ENCODE measurements at regions not wholly inside any gene's neighbourhood (a gene's known extent, or its start where the extent isn't known, plus 50 kb on each side); places are given as distances from the start of the nearest gene placed in this dataset.

DNA sequence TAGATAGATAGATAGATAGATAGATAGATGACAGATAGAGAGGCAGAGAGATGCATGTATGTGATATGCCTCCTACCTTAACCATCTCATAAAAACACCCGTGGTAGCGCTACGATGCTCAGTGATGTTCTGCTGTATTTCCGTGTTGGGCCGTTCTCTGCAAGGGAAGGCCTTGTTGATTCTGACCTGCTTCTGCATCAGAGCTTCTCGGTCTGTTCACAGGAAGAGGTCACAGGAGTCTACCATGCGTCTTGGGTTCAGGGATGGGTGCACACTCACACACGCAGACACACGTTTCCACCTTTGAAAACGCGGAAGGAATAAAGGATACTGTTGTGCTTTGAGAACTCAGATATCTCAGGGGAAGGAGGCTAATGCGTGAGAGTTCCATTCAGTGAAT is 316.9 kb downstream of the TEX29 start:
- no peak overlapping the region for H3K9ac ChIP-seq
- H3K4me2 ChIP-seq (ENCODE audit: low read length): no peak overlapping the region
- H3K4me3 ChIP-seq (ENCODE audit: low read depth, low read length): no peak overlapping the region
- no peak overlapping the region for H2AFZ ChIP-seq
- TF ChIP-seq, protein P1, sequence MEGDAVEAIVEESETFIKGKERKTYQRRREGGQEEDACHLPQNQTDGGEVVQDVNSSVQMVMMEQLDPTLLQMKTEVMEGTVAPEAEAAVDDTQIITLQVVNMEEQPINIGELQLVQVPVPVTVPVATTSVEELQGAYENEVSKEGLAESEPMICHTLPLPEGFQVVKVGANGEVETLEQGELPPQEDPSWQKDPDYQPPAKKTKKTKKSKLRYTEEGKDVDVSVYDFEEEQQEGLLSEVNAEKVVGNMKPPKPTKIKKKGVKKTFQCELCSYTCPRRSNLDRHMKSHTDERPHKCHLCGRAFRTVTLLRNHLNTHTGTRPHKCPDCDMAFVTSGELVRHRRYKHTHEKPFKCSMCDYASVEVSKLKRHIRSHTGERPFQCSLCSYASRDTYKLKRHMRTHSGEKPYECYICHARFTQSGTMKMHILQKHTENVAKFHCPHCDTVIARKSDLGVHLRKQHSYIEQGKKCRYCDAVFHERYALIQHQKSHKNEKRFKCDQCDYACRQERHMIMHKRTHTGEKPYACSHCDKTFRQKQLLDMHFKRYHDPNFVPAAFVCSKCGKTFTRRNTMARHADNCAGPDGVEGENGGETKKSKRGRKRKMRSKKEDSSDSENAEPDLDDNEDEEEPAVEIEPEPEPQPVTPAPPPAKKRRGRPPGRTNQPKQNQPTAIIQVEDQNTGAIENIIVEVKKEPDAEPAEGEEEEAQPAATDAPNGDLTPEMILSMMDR (IDR thresholded peaks at IDR 0.05): no peak
- no peak overlapping the region for H3K27ac ChIP-seq
- no peaks in the 10 kb centered on the region for H3K79me2 ChIP-seq
- no peaks in the 10 kb centered on the region for H3K9me3 ChIP-seq (ENCODE audit: control insufficient read depth, low read length)
- H3K27me3 ChIP-seq (ENCODE audit: control insufficient read depth, insufficient read depth, low read length): no peaks in the 10 kb centered on the region
- H3K4me1 ChIP-seq: no peaks in the 10 kb centered on the region
- H3K36me3 ChIP-seq (ENCODE audit: control insufficient read depth, insufficient read depth, low read length): no peaks in the 10 kb centered on the region

DNA sequence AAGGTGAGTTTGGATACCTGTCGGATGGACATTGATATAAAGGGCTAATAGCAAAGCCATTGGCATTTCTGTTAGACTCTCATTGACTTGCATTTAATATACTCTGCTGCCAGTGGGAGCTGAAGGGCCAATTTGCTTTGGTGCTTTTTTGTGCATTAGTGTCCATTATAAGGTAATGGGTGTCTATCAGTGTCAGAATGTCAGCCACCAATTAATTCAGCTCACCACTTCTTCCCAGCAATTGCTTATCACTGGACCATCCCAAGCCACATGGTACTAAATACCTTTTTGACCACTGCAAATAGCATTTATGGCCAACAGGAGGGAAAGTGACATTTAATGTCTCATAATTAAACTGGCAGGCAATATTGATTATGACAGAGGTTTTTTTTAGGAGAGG is 317.8 kb downstream of the TEX29 start:
- TF ChIP-seq, protein P1 (IDR thresholded peaks at IDR 0.05): no peak
- H3K27me3 ChIP-seq (ENCODE audit: control insufficient read depth, insufficient read depth, low read length): no peaks in the 10 kb centered on the region
- no peak overlapping the region for H2AFZ ChIP-seq
- H3K9ac ChIP-seq: no peak overlapping the region
- no peaks in the 10 kb centered on the region for H3K9me3 ChIP-seq (ENCODE audit: control insufficient read depth, low read length)
- H3K4me2 ChIP-seq (ENCODE audit: low read length): no peak overlapping the region
- H3K79me2 ChIP-seq: no peaks in the 10 kb centered on the region
- no peak overlapping the region for H3K4me3 ChIP-seq (ENCODE audit: low read depth, low read length)
- H3K27ac ChIP-seq: no peak overlapping the region
- H3K4me1 ChIP-seq: no peaks in the 10 kb centered on the region
- H3K36me3 ChIP-seq (ENCODE audit: control insufficient read depth, insufficient read depth, low read length): no peaks in the 10 kb centered on the region

DNA sequence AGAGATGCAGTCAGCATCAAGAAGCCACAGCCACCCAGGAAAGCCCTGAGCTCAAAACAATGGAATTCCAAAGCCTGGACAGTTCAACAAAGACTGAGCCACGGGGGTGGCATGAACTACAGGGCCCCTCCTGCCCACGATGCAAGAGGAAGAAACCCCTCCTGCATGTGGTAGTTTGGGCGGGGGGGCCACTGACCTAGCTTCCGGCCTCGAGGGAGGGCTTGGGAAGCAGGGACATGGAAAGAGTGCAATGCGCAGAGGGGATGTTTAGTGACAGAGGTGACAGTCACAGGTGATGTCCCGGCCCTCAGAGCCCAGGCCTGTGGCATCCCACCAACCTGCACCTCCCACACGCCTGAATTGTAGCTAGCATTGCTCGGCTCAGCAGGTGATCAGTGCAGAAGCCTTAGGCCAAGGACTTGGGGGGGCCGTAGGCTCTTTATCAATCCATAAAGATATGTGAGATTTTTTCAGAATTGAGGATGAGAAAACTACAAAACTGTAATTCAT is 318.8 kb downstream of the TEX29 start:
- no peak overlapping the region for H3K4me2 ChIP-seq (ENCODE audit: low read length)
- H3K9ac ChIP-seq: no peak overlapping the region
- H3K36me3 ChIP-seq (ENCODE audit: control insufficient read depth, insufficient read depth, low read length): no peaks in the 10 kb centered on the region
- no peaks in the 10 kb centered on the region for H3K9me3 ChIP-seq (ENCODE audit: control insufficient read depth, low read length)
- no peak overlapping the region for H2AFZ ChIP-seq
- no peaks in the 10 kb centered on the region for H3K79me2 ChIP-seq
- no peaks in the 10 kb centered on the region for H3K4me1 ChIP-seq
- TF ChIP-seq, protein P1 (IDR thresholded peaks at IDR 0.05): no peak
- H3K4me3 ChIP-seq (ENCODE audit: low read depth, low read length): no peak overlapping the region
- no peaks in the 10 kb centered on the region for H3K27me3 ChIP-seq (ENCODE audit: control insufficient read depth, insufficient read depth, low read length)
- no peak overlapping the region for H3K27ac ChIP-seq

DNA sequence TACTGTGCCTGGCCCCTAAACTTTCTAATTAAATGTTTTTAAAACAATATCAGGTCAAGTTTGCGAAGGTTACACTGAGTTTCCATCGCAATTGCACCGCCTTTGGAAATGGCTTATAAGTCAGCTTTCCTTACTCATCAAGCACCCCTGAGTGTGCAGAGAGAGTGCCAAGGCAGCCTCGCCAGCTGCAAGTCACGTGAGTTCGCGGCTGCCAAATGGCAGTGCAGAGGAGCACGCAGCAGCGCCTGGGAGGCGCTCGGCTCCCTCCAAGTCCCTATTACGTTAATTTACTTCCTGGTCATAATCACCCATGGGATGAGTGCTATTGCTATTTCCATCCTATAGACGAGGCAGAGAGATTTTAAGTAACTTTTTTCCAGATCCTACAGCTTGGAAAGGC is 319.6 kb downstream of the TEX29 start:
- H3K79me2 ChIP-seq: no peaks in the 10 kb centered on the region
- no peaks in the 10 kb centered on the region for H3K36me3 ChIP-seq (ENCODE audit: control insufficient read depth, insufficient read depth, low read length)
- no peaks in the 10 kb centered on the region for H3K4me1 ChIP-seq
- H3K4me3 ChIP-seq (ENCODE audit: low read depth, low read length): no peak overlapping the region
- TF ChIP-seq, protein P1 (IDR thresholded peaks at IDR 0.05): no peak
- no peaks in the 10 kb centered on the region for H3K27me3 ChIP-seq (ENCODE audit: control insufficient read depth, insufficient read depth, low read length)
- no peak overlapping the region for H3K27ac ChIP-seq
- H3K9ac ChIP-seq: no peak overlapping the region
- no peak overlapping the region for H2AFZ ChIP-seq
- H3K9me3 ChIP-seq (ENCODE audit: control insufficient read depth, low read length): no peaks in the 10 kb centered on the region
- H3K4me2 ChIP-seq (ENCODE audit: low read length): no peak overlapping the region

DNA sequence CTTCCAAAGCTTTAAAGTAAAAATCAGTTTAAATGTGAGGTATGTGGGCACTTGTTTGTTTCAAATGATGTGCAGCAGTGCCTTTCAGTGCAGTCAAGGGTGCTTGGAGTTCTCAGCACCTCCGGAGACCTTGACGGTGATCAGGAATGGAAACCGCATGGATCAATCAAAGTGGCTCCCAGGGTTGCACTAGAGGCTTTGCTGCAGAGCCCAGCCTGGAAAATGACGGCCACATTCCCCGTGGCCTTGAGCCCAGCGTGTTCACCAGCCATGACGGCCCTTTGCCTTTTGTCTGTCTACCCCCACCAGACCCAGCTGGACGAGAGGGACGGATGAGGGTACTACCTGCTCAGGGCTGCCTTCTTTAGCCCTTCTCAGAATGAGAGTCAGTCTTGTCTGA is 320.0 kb downstream of the TEX29 start:
- no peak overlapping the region for H3K4me2 ChIP-seq (ENCODE audit: low read length)
- H3K4me1 ChIP-seq: no peaks in the 10 kb centered on the region
- H3K4me3 ChIP-seq (ENCODE audit: low read depth, low read length): no peak overlapping the region
- H3K27me3 ChIP-seq (ENCODE audit: control insufficient read depth, insufficient read depth, low read length): no peaks in the 10 kb centered on the region
- H3K79me2 ChIP-seq: no peaks in the 10 kb centered on the region
- no peak overlapping the region for H3K27ac ChIP-seq
- no peak overlapping the region for H2AFZ ChIP-seq
- H3K9ac ChIP-seq: no peak overlapping the region
- no peaks in the 10 kb centered on the region for H3K9me3 ChIP-seq (ENCODE audit: control insufficient read depth, low read length)
- no peaks in the 10 kb centered on the region for H3K36me3 ChIP-seq (ENCODE audit: control insufficient read depth, insufficient read depth, low read length)
- TF ChIP-seq, protein P1 (IDR thresholded peaks at IDR 0.05): no peak
